Activated T-cell treated with anti-CD3 and anti-CD28 coated beads, Interleukin-2, amount 50 U/mL, for 1 hour (primary cell): ENCODE measurements at regions not wholly inside any gene's neighbourhood (a gene's known extent, or its start where the extent isn't known, plus 50 kb on each side); places are given as distances from the start of the nearest gene placed in this dataset.

Source experiments
- DNase-seq: peaks from one replicate; pipeline ENCODE4 v3.0.0-alpha.2; 2020

- no peak for DNase-seq
Observed at GRCh38 chr1:213820362-213821149, 167.2 kb upstream of the PROX1 start.

GRCh38 chr1:213821175-213821942 is 166.4 kb upstream of the PROX1 start:
- no peak for DNase-seq

GRCh38 chr1:213821943-213822334 is 165.8 kb upstream of the PROX1 start:
- DNase-seq = no peak

GRCh38 chr1:213826891-213827290 is 160.9 kb upstream of the PROX1 start:
- no peak for DNase-seq

- DNase-seq = no peak
Observed at GRCh38 chr1:213828867-213829266, 158.9 kb upstream of the PROX1 start.

GRCh38 chr1:213829780-213830179 is 158.0 kb upstream of the PROX1 start:
- DNase-seq = no peak

GRCh38 chr1:213830371-213830770 is 157.4 kb upstream of the PROX1 start:
- DNase-seq = no peak

- no peak for DNase-seq
Observed at GRCh38 chr1:213840575-213840974, 147.2 kb upstream of the PROX1 start.

- no peak for DNase-seq
Observed at GRCh38 chr1:213844632-213845031, 143.1 kb upstream of the PROX1 start.

GRCh38 chr1:213852107-213852506 is 135.7 kb upstream of the PROX1 start:
- DNase-seq = no peak

GRCh38 chr1:213858581-213858980 is 129.2 kb upstream of the PROX1 start:
- no peak for DNase-seq

- no peak for DNase-seq
Observed at GRCh38 chr1:213861841-213862240, 125.9 kb upstream of the PROX1 start.

GRCh38 chr1:213864091-213864490 is 123.7 kb upstream of the PROX1 start:
- no peak for DNase-seq

- no peak for DNase-seq
Observed at GRCh38 chr1:213868482-213868881, 119.3 kb upstream of the PROX1 start.

GRCh38 chr1:213871179-213871578 is 116.6 kb upstream of the PROX1 start:
- no peak for DNase-seq

GRCh38 chr1:213874789-213875188 is 113.0 kb upstream of the PROX1 start:
- DNase-seq = no peak

- DNase-seq = no peak
Observed at GRCh38 chr1:213876531-213876930, 111.2 kb upstream of the PROX1 start.

GRCh38 chr1:213883618-213884017 is 104.2 kb upstream of the PROX1 start:
- DNase-seq = no peak

- DNase-seq = no peak
Observed at GRCh38 chr1:213884402-213884801, 103.4 kb upstream of the PROX1 start.

- DNase-seq = no peak
Observed at GRCh38 chr1:213884942-213885341, 102.8 kb upstream of the PROX1 start.

- DNase-seq = no peak
Observed at GRCh38 chr1:213887842-213888241, 99.9 kb upstream of the PROX1 start.

- DNase-seq = no peak
Observed at GRCh38 chr1:213891989-213892902, 95.5 kb upstream of the PROX1 start.

GRCh38 chr1:213898684-213899083 is 89.1 kb upstream of the PROX1 start:
- no peak for DNase-seq
